H1 (cell line): ENCODE measurements at regions not wholly inside any gene's neighbourhood (a gene's known extent, or its start where the extent isn't known, plus 50 kb on each side); places are given as distances from the start of the nearest gene placed in this dataset.
A peak's percentile ranks its signal among the peaks of the same experiment; 100 is the strongest.

Experiments
- CTCF ChIA-PET: fragments of 300-600 bp; sonication (Branson Sonifier 250); formaldehyde crosslinking; loops from one replicate; lab custom pipeline; 2021; ENCODE audit not compliant: partially characterized antibody; lab: Charles Lee
- POLR2A ChIA-PET: fragments of 300-600 bp; sonication (Branson Sonifier 250); formaldehyde crosslinking; loops from one replicate; lab custom pipeline; 2021; ENCODE audit warnings: inconsistent platforms; ENCODE audit not compliant: partially characterized antibody; lab: Charles Lee
- DNase-seq, 2 experiments: peaks; one replicate each; pipeline versions ENCODE4 v3.0.0 to v3.0.0-alpha.2; 2010 to 2022; ENCODE audit warnings: low spot score in 2 of 2, low read depth in 1 of 2, mixed read lengths in 1 of 2
- FAIRE-seq: peaks from 2 replicates; lab custom pipeline; 2011; peaks lifted over from hg19 to GRCh38; lab: Jason Lieb, UNC
- H2AFZ ChIP-seq: 2 replicates; pipeline ENCODE4 v1.8.1; 2012; ENCODE audit warnings: low read length, inconsistent platforms
- H2AK5ac ChIP-seq: 2 replicates; pipeline ENCODE4 v1.6.1; 2013; ENCODE audit warnings: low read depth, low read length
- H2BK120ac ChIP-seq: replicated peaks from 2 replicates; pipeline ENCODE3; 2013; ENCODE audit warnings: low read depth, low read length, inconsistent platforms
- H2BK12ac ChIP-seq: 2 replicates; pipeline ENCODE4 v1.6.1; 2013; ENCODE audit warnings: low read depth, low read length
- H2BK15ac ChIP-seq: 2 replicates; pipeline ENCODE4 v1.6.1; 2013; ENCODE audit warnings: low read length
- H2BK20ac ChIP-seq: 2 replicates; pipeline ENCODE4 v1.6.1; 2013; ENCODE audit warnings: low read length
- H2BK5ac ChIP-seq: 2 replicates; pipeline ENCODE4 v1.6.1; 2013; ENCODE audit warnings: low read depth, low read length
- H3K14ac ChIP-seq: 2 replicates; pipeline ENCODE4 v1.6.1; 2013; ENCODE audit warnings: inconsistent platforms; ENCODE audit not compliant: insufficient read length
- H3K18ac ChIP-seq: 2 replicates; pipeline ENCODE4 v1.6.1; 2013; ENCODE audit warnings: low read length; ENCODE audit errors: extremely low read depth
- H3K23ac ChIP-seq: 2 replicates; pipeline ENCODE4 v1.6.1; 2013; ENCODE audit warnings: inconsistent platforms; ENCODE audit not compliant: insufficient read length
- H3K23me2 ChIP-seq: 2 replicates; pipeline ENCODE4 v1.6.1; 2013; ENCODE audit warnings: low read depth, low read length
- H3K27ac ChIP-seq: 2 replicates; pipeline ENCODE4 v1.6.1; 2011; ENCODE audit warnings: low read depth, low read length, inconsistent platforms
- H3K27me3 ChIP-seq, 4 experiments: replicated peaks in 1 of 4; 1 replicate in 1 of 4; 2 replicates in 3 of 4; pipeline versions ENCODE4 v1.6.1 to v1.8.1; 2011 to 2013; ENCODE audit warnings: low read length in 3 of 4, mild to moderate bottlenecking in 3 of 4, inconsistent platforms in 2 of 4, mixed read lengths in 2 of 4, moderate library complexity in 1 of 4; ENCODE audit not compliant: control insufficient read depth in 3 of 4, insufficient read depth in 3 of 4; ENCODE audit errors: extremely low read depth in 1 of 4
- H3K36me3 ChIP-seq, 4 experiments: 2 replicates each; pipeline versions ENCODE4 v1.6.1 to v1.8.1; 2011 to 2013; ENCODE audit warnings: mild to moderate bottlenecking in 4 of 4, low read length in 3 of 4, moderate library complexity in 2 of 4, control low read depth in 1 of 4, inconsistent platforms in 1 of 4; ENCODE audit not compliant: insufficient read depth in 4 of 4, control insufficient read depth in 2 of 4
- H3K4ac ChIP-seq: replicated peaks from 2 replicates; pipeline ENCODE3; 2013; ENCODE audit warnings: low read length, low read depth, mixed read lengths, inconsistent platforms; ENCODE audit not compliant: insufficient read length
- H3K4me1 ChIP-seq, 4 experiments: replicated peaks in 1 of 4; 1 replicate in 1 of 4; 2 replicates in 3 of 4; pipeline versions ENCODE4 v1.6.1 to v1.8.1; 2011 to 2013; ENCODE audit warnings: low read length in 3 of 4, inconsistent platforms in 2 of 4, mixed read lengths in 1 of 4; ENCODE audit not compliant: insufficient read depth in 4 of 4, control insufficient read depth in 3 of 4
- H3K4me2 ChIP-seq, 2 experiments: 2 replicates each; pipeline versions ENCODE4 v1.6.1 to v1.8.1; 2011 to 2013; ENCODE audit warnings: low read depth in 2 of 2, low read length in 2 of 2, control low read depth in 1 of 2, inconsistent platforms in 1 of 2, mild to moderate bottlenecking in 1 of 2; ENCODE audit not compliant: insufficient read depth in 1 of 2
- H3K4me3 ChIP-seq, 4 experiments: fragments of 200-600, 300-600 bp in 1 of 4; sonication (generic), shearing (Covaris generic), sonication (Bioruptor Twin) in 1 of 4; 2 replicates each; pipeline versions ENCODE4 v1.5.1 to v1.8.1; 2011 to 2016; ENCODE audit warnings: low read length in 4 of 4, low read depth in 3 of 4, control low read depth in 2 of 4, inconsistent platforms in 2 of 4, mild to moderate bottlenecking in 2 of 4, mixed read lengths in 1 of 4, moderate library complexity in 1 of 4; ENCODE audit not compliant: insufficient read depth in 2 of 4; ENCODE audit errors: extremely low read depth in 1 of 4
- H3K56ac ChIP-seq: replicated peaks from 2 replicates; pipeline ENCODE3; 2013; ENCODE audit warnings: low read depth, mild to moderate bottlenecking, mixed read lengths, low read length, inconsistent platforms; ENCODE audit not compliant: insufficient read length
- H3K79me1 ChIP-seq: 2 replicates; pipeline ENCODE4 v1.6.1; 2013; ENCODE audit warnings: low read depth, low read length, control low read depth
- H3K79me2 ChIP-seq, 2 experiments: 2 replicates each; pipeline versions ENCODE4 v1.6.1 to v1.8.1; 2012 to 2013; ENCODE audit warnings: low read length in 2 of 2, mild to moderate bottlenecking in 2 of 2, inconsistent platforms in 1 of 2; ENCODE audit not compliant: insufficient read depth in 2 of 2, control insufficient read depth in 1 of 2
- H3K9ac ChIP-seq, 4 experiments: replicated peaks in 1 of 4; 1 replicate in 1 of 4; 2 replicates in 3 of 4; pipeline versions ENCODE4 v1.6.1 to v1.8.1; 2011 to 2013; ENCODE audit warnings: low read depth in 3 of 4, low read length in 3 of 4, control low read depth in 2 of 4, mild to moderate bottlenecking in 2 of 4, moderate library complexity in 2 of 4, inconsistent platforms in 1 of 4; ENCODE audit errors: extremely low read depth in 1 of 4
- H3K9me3 ChIP-seq, 2 experiments: 2 replicates each; pipeline versions ENCODE4 v1.6.1 to v1.8.1; 2012 to 2013; ENCODE audit warnings: mild to moderate bottlenecking in 2 of 2, moderate library complexity in 2 of 2, control low read depth in 1 of 2, inconsistent platforms in 1 of 2, low read depth in 1 of 2, low read length in 1 of 2, mixed read lengths in 1 of 2; ENCODE audit not compliant: insufficient read depth in 2 of 2
- H4K20me1 ChIP-seq, 2 experiments: replicated peaks in 1 of 2; 2 replicates each; pipeline versions ENCODE3 to v1.8.1; 2011 to 2013; ENCODE audit warnings: inconsistent platforms in 2 of 2, low read length in 2 of 2, mild to moderate bottlenecking in 1 of 2; ENCODE audit not compliant: insufficient read depth in 2 of 2, control insufficient read depth in 1 of 2
- H4K5ac ChIP-seq: 2 replicates; pipeline ENCODE4 v1.6.1; 2013; ENCODE audit warnings: low read length, low read depth, mixed read lengths, inconsistent platforms; ENCODE audit not compliant: insufficient read length
- H4K8ac ChIP-seq: 2 replicates; pipeline ENCODE4 v1.8.0; 2013; ENCODE audit warnings: mild to moderate bottlenecking, moderate library complexity, low read length, inconsistent platforms; ENCODE audit not compliant: insufficient read depth; ENCODE audit errors: extremely low read depth
- H4K91ac ChIP-seq: replicated peaks from 2 replicates; pipeline ENCODE3; 2013; ENCODE audit warnings: low read length, mixed read lengths, inconsistent platforms; ENCODE audit not compliant: insufficient read length
- BACH1 ChIP-seq: IDR thresholded peaks from 2 replicates; pipeline ENCODE4 v1.6.1; 2012; ENCODE audit warnings: low read length, improper control_type of control experiment
- BRCA1 ChIP-seq: IDR thresholded peaks from 2 replicates; pipeline ENCODE4 v1.6.1; 2012; ENCODE audit warnings: low read depth, low read length, improper control_type of control experiment
- CBX5 ChIP-seq: fragments of 300-800, 300-1000 bp; sonication (generic); IDR thresholded peaks from 2 replicates; pipeline ENCODE4 v1.7.1; 2016; ENCODE audit warnings: antibody characterized with exemption, low read length, low read depth
- CHD1 ChIP-seq: IDR thresholded peaks from 2 replicates; pipeline ENCODE4 v1.6.1; 2012; ENCODE audit warnings: low read depth, low read length, improper control_type of control experiment
- FOSL1 ChIP-seq: IDR thresholded peaks from 2 replicates; pipeline ENCODE4 v1.6.1; 2011; ENCODE audit warnings: mild to moderate bottlenecking, low read depth, low read length, moderate library complexity; ENCODE audit not compliant: insufficient read depth
- RXRA ChIP-seq: IDR thresholded peaks from 2 replicates; pipeline ENCODE4 v1.6.1; 2011; ENCODE audit warnings: low read depth, mild to moderate bottlenecking, low read length, moderate library complexity; ENCODE audit not compliant: insufficient read depth
- SIRT6 ChIP-seq: IDR thresholded peaks from one replicate; pipeline ENCODE4 v1.7.1; 2012; ENCODE audit warnings: low read length, inconsistent platforms
- SP4 ChIP-seq: IDR thresholded peaks from 2 replicates; pipeline ENCODE4 v1.6.1; 2012; ENCODE audit warnings: low read length, inconsistent platforms
- SUZ12 ChIP-seq: fragments of 200-600 bp; sonication (generic); IDR thresholded peaks from 2 replicates; pipeline ENCODE4 v1.6.1; 2012; ENCODE audit warnings: mild to moderate bottlenecking, inconsistent platforms, low read length, moderate library complexity, mixed read lengths
- TEAD4 ChIP-seq: IDR thresholded peaks from 2 replicates; pipeline ENCODE4 v1.6.1; 2012; ENCODE audit warnings: low read depth, low read length, inconsistent platforms, mixed read lengths
- WGBS, 2 experiments: shearing (Covaris generic) in 1 of 2; methylation state at CpG; one replicate each; pipeline versions ENCODE4 v1.1.6 to v1.1.7; 2013 to 2015; ENCODE audit warnings: low lambda C conversion rate in 2 of 2, mixed read lengths in 2 of 2, inconsistent platforms in 1 of 2, low coverage in 1 of 2, missing lambda C conversion rate in 1 of 2; ENCODE audit not compliant: insufficient replicate concordance in 2 of 2, insufficient coverage in 1 of 2, insufficient read length in 1 of 2; ENCODE audit errors: extremely low coverage in 1 of 2, missing lambda C conversion rate in 1 of 2; 5-methylcytosine and 5-hydroxymethylcytosine counted together
- TF ChIP-seq, protein P1 (sequence below): IDR thresholded peaks from 2 replicates; pipeline ENCODE4 v1.6.1; 2012; ENCODE audit warnings: inconsistent platforms
- TF ChIP-seq, protein P2 (sequence below), 3 experiments: IDR thresholded peaks; 1 replicate in 2 of 3; 2 replicates in 1 of 3; pipeline versions ENCODE4 v1.5.1 to v1.6.1; 2011; ENCODE audit warnings: low read length in 3 of 3, mild to moderate bottlenecking in 3 of 3, inconsistent platforms in 2 of 3, low read depth in 1 of 3, moderate library complexity in 1 of 3; ENCODE audit not compliant: insufficient read depth in 1 of 3; ENCODE audit errors: control extremely low read depth in 1 of 3

DNA sequence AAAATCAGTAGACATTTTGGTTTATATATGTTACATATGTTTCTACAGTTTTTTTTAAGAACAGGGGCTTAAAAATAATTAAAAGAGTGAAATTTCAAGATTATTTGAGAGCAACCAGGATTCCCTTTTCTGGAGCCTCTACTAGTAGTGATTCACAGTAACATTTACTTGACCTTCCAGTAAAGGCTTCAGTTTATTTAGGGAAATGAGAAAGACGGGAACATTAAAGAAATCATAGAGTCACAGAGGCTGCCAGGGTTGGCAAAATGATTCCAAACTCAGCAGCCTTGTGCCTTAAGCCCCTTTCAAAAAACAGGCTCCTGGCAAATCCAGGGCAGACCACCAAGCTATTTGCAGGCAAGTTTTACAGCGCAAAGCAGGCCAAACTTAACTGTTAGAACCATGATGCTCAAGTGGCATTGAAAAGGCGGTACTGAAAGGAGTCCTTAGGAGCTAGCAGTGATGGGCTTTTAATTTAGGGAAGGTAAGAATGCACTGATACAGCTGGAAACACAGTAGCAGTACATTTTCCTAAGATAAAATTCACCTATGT is 201.1 kb upstream of the ADAMTS9 start:
- H2BK20ac ChIP-seq = no peak overlapping the region
- no peaks in the 10 kb centered on the region for H3K36me3 ChIP-seq
- FAIRE-seq = no peak
- H3K56ac ChIP-seq = no peak overlapping the region
- H2BK5ac ChIP-seq = no peak overlapping the region
- H3K79me1 ChIP-seq = no peaks in the 10 kb centered on the region
- no peak overlapping the region for H2BK15ac ChIP-seq
- H3K4me1 ChIP-seq = peaks cover 0 to 4% (median 2%) of the 10 kb centered on the region in 4 experiments; a peak in 2 of 7 replicates
- H3K23ac ChIP-seq = no peak overlapping the region
- no peaks in the 10 kb centered on the region for H3K79me2 ChIP-seq
- no peak overlapping the region for H3K18ac ChIP-seq
- no peaks in the 10 kb centered on the region for H3K9me3 ChIP-seq
- H4K5ac ChIP-seq = no peak overlapping the region
- 0 out of 2 replicates have a peak overlapping the region, but pooled peaks have one; percentile 77 for H2AFZ ChIP-seq
- no peak for TF ChIP-seq CHD1
- no peak for TF ChIP-seq SIRT6
- no peak for TF ChIP-seq BACH1
- TF ChIP-seq, protein P1, sequence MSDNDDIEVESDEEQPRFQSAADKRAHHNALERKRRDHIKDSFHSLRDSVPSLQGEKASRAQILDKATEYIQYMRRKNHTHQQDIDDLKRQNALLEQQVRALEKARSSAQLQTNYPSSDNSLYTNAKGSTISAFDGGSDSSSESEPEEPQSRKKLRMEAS = no peak
- TF ChIP-seq RXRA = no peak
- no peak for TF ChIP-seq SUZ12
- TF ChIP-seq, protein P2, sequence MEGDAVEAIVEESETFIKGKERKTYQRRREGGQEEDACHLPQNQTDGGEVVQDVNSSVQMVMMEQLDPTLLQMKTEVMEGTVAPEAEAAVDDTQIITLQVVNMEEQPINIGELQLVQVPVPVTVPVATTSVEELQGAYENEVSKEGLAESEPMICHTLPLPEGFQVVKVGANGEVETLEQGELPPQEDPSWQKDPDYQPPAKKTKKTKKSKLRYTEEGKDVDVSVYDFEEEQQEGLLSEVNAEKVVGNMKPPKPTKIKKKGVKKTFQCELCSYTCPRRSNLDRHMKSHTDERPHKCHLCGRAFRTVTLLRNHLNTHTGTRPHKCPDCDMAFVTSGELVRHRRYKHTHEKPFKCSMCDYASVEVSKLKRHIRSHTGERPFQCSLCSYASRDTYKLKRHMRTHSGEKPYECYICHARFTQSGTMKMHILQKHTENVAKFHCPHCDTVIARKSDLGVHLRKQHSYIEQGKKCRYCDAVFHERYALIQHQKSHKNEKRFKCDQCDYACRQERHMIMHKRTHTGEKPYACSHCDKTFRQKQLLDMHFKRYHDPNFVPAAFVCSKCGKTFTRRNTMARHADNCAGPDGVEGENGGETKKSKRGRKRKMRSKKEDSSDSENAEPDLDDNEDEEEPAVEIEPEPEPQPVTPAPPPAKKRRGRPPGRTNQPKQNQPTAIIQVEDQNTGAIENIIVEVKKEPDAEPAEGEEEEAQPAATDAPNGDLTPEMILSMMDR (IDR thresholded peaks at IDR 0.05; ENCODE audit: control extremely low read depth in 1 of 3, insufficient read depth in 1 of 3, low read depth in 1 of 3, low read length in 3 of 3) = no peak
- no peak for TF ChIP-seq BRCA1
- TF ChIP-seq CBX5 = no peak
- no peak for TF ChIP-seq FOSL1
- TF ChIP-seq TEAD4 = no peak
- no peak for TF ChIP-seq SP4
- no peak overlapping the region for H2BK120ac ChIP-seq
- H3K14ac ChIP-seq = no peak overlapping the region
- ChIA-PET CTCF (interaction anchor here (0.7 kb wide), 1 partner anchor 21 kb away, joined by 5 read pairs; no protein-coding TSS in a partner anchor), POLR2A (no interaction called here)
- H3K9ac ChIP-seq = no peak overlapping the region
- H2AK5ac ChIP-seq = no peak overlapping the region
- no peak overlapping the region for H4K8ac ChIP-seq
- H3K27ac ChIP-seq = no peak overlapping the region
- H3K27me3 ChIP-seq = no peaks in the 10 kb centered on the region
- 88% methylated on average over 3 of the region's 3 CpGs; no CpG with 5 or more reads in 1 of the 2 experiments for WGBS, 2 experiments
- DNase-seq = no peak
- no peak overlapping the region for H4K91ac ChIP-seq
- no peak overlapping the region for H3K4me2 ChIP-seq
- no peaks in the 10 kb centered on the region for H3K23me2 ChIP-seq
- H4K20me1 ChIP-seq = no peaks in the 10 kb centered on the region
- H2BK12ac ChIP-seq = no peak overlapping the region
- no peak overlapping the region for H3K4ac ChIP-seq
- H3K4me3 ChIP-seq = no peak overlapping the region
